ENCODE measurements at regions not wholly inside any gene's neighbourhood (a gene's known extent, or its start where the extent isn't known, plus 50 kb on each side); places are given as distances from the start of the nearest gene placed in this dataset.

DNA sequence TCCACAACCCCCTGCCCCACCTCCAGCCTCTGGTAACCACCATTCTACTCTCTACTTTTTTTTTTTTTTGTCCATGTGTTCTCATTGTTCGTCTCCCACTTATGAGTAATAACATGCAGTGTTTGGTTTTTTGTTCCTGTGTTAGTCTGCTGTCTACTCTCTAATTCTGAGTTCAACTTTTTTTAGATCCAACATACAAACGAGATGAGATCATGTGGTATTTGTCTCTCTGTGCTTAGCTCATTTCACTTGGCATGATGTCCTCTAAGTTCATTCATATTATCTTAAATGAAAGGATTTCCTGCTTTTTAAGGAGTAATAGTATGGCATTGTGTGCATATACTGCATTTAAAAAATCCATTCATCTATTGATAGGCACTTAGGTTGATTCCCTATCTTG, 130.9 kb downstream of the NMUR2 start (continued):
- TF ChIP-seq, protein P1, sequence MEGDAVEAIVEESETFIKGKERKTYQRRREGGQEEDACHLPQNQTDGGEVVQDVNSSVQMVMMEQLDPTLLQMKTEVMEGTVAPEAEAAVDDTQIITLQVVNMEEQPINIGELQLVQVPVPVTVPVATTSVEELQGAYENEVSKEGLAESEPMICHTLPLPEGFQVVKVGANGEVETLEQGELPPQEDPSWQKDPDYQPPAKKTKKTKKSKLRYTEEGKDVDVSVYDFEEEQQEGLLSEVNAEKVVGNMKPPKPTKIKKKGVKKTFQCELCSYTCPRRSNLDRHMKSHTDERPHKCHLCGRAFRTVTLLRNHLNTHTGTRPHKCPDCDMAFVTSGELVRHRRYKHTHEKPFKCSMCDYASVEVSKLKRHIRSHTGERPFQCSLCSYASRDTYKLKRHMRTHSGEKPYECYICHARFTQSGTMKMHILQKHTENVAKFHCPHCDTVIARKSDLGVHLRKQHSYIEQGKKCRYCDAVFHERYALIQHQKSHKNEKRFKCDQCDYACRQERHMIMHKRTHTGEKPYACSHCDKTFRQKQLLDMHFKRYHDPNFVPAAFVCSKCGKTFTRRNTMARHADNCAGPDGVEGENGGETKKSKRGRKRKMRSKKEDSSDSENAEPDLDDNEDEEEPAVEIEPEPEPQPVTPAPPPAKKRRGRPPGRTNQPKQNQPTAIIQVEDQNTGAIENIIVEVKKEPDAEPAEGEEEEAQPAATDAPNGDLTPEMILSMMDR (IDR thresholded peaks at IDR 0.05 in 2 of 3, conservative IDR thresholded peaks at IDR 0.05 in 1 of 3; ENCODE audit: borderline replicate concordance in 1 of 3, insufficient read depth in 1 of 3, low read depth in 2 of 3, low read length in 2 of 3), result no peak
- TF ChIP-seq ZNF274 (IDR thresholded peaks at IDR 0.05; ENCODE audit: low read depth, low read length) (no peak), ZFX (IDR thresholded peaks at IDR 0.05) (no peak), CBX3 (IDR thresholded peaks at IDR 0.05; ENCODE audit: low read depth) (no peak)

DNA sequence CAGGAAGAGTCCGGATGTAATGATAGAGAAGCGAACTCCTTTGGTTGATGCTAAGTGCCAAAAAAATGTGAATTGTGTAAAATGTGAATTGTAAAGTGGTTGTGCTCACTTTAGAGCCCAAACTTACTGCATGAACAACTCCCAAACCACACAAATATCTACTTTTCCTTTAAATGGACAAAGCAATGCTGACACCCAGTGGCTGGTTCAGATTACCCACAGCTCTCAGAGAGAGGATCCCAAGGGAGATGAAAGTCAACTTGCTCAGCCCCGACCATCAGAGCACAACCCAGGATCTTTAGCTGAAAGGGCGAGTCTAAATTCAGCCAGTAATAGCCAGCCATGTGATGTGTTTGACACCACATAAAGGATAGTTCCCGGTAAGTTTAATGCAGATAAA, 133.7 kb downstream of the NMUR2 start:
- Histone ChIP-seq H3K9me3 (ENCODE audit: control insufficient read depth in 1 of 2, insufficient read depth in 1 of 2, low read depth in 1 of 2, low read length in 2 of 2) (no peaks in the 10 kb centered on the region), H3K36me3 (ENCODE audit: control insufficient read depth in 1 of 2, insufficient read depth in 2 of 2, low read length in 2 of 2) (no peaks in the 10 kb centered on the region), H3K4me1 (ENCODE audit: control insufficient read depth in 1 of 2, insufficient read depth in 2 of 2, low read length in 2 of 2) (no peaks in the 10 kb centered on the region), H2AFZ (ENCODE audit: low read depth, low read length, poor library complexity, severe bottlenecking) (no peak overlapping the region), H3K27me3 (ENCODE audit: insufficient read depth, low read length) (no peaks in the 10 kb centered on the region), H3K27ac (ENCODE audit: low read depth, low read length) (no peak overlapping the region), H3K79me2 (ENCODE audit: insufficient read depth, low read length) (no peaks in the 10 kb centered on the region), H3K9ac (ENCODE audit: low read length) (no peak overlapping the region), H3K9me2 (ENCODE audit: insufficient read depth) (no peaks in the 10 kb centered on the region), H3K4me2 (ENCODE audit: low read length) (no peak overlapping the region), H3K4me3 (replicated peaks in 1 of 2; ENCODE audit: low read depth in 1 of 2, low read length in 2 of 2) (no peak overlapping the region), H4K20me1 (ENCODE audit: insufficient read depth) (no peaks in the 10 kb centered on the region)
- POLR2A ChIA-PET, result no interaction called here
- CTCF ChIA-PET, result no interaction called here
- intact Hi-C loops (cut with micrococcal nuclease), result loop anchor here (1.0 kb wide), 1 partner anchor 446 kb away; no protein-coding TSS in a partner anchor
- no TSS peak for BruUV-seq (replicated peaks)
- DNase-seq (ENCODE audit: low read depth, low spot score) (peak; percentile 2), ATAC-seq (peak; percentile 55; the same call in 1 of the 2 replicates)
- RAD21 ChIA-PET (ENCODE audit: low non-redundant PET in 1 of 2, low total read pairs in 2 of 2, uncharacterized antibody in 2 of 2, unreplicated experiment in 2 of 2), result no interaction called here
- TF ChIP-seq ZNF274 (IDR thresholded peaks at IDR 0.05; ENCODE audit: low read depth, low read length) (no peak), ZFX (IDR thresholded peaks at IDR 0.05) (no peak), RAD21 (IDR thresholded peaks at IDR 0.05; ENCODE audit: low read depth) (peak; percentile 48), REST (IDR thresholded peaks at IDR 0.05; ENCODE audit: low read depth) (no peak), ELF1 (IDR thresholded peaks at IDR 0.05; ENCODE audit: borderline replicate concordance, low read depth) (no peak)
- TF ChIP-seq, protein P1 (IDR thresholded peaks at IDR 0.05 in 2 of 3, conservative IDR thresholded peaks at IDR 0.05 in 1 of 3; ENCODE audit: borderline replicate concordance in 1 of 3, insufficient read depth in 1 of 3, low read depth in 2 of 3, low read length in 2 of 3), result peak in 2 of 3 experiments; percentile 22 to 44; a peak in 3 of 6 replicates

Data from HCT116 (cell line).